ENCODE measurements at regions not wholly inside any gene's neighbourhood (a gene's known extent, or its start where the extent isn't known, plus 50 kb on each side); places are given as distances from the start of the nearest gene placed in this dataset.

DNA sequence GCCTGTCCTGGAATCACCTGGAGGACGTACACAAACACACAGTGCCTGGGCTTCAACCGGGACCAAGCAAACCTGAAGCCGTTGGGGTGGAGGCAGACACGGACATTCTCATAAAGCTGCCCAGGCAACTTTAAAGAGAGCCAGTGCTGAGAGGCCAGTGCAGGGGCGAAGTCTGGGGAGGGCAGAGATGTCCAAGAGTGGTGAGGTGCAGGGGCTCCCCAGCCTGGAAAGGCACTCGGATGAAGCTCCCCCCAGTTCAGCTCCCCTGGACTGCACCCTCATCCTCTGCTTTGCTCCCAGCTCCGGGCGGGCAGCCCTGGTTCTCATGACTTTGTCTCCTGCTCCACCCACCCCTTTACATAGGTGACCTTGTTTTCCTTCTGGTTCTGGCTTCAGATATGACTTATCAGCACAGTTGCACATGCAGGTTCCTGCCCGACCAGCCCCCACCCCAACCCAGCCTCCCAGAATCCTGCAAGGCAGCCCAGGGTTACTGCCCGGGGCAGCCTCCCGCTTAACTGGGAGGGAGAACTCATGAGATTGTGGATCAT, 60.8 kb upstream of the EEPD1 start:
- Histone ChIP-seq H3K4me3 (replicated peaks in 1 of 3; ENCODE audit: insufficient read depth in 1 of 3, low read depth in 1 of 3, low read length in 3 of 3) (no peak overlapping the region), H3K4me1 (ENCODE audit: control insufficient read depth, extremely low read depth, insufficient read depth, low read length) (no peaks in the 10 kb centered on the region), H3K4me2 (ENCODE audit: insufficient read depth, low read length) (no peak overlapping the region), H3K27ac (ENCODE audit: insufficient read depth, low read depth, low read length) (no peak overlapping the region), H3K9me1 (replicated peaks; ENCODE audit: control insufficient read depth, extremely low read depth, insufficient read depth, low read length) (no peaks in the 10 kb centered on the region), H3K9me3 (replicated peaks; ENCODE audit: control insufficient read depth, insufficient read depth, low read length) (no peaks in the 10 kb centered on the region), H3K79me2 (ENCODE audit: control insufficient read depth, insufficient read depth, low read length) (no peaks in the 10 kb centered on the region), H2AFZ (ENCODE audit: low read depth, low read length) (no peak overlapping the region), H4K20me1 (replicated peaks; ENCODE audit: control insufficient read depth, extremely low read depth, insufficient read depth, low read length) (no peaks in the 10 kb centered on the region), H3K9ac (replicated peaks; ENCODE audit: extremely low read depth, insufficient read depth, low read length) (no peak overlapping the region), H3K27me3 (ENCODE audit: control insufficient read depth in 2 of 2, insufficient read depth in 2 of 2, low read length in 2 of 2) (peaks cover 5% of the 10 kb centered on the region in 2 experiments), H3K36me3 (ENCODE audit: control insufficient read depth in 2 of 2, extremely low read depth in 1 of 2, insufficient read depth in 2 of 2, low read length in 2 of 2) (no peaks in the 10 kb centered on the region)
- BruUV-seq (replicated peaks), result no TSS peak
- FAIRE-seq (no peak), DNase-seq (ENCODE audit: low read depth, low spot score) (no peak)
- no peak for TF ChIP-seq EZH2 (IDR thresholded peaks at IDR 0.05; ENCODE audit: borderline replicate concordance, low read depth, low read length, severe bottlenecking)
- POLR2A ChIA-PET, result no interaction called here
- dilution Hi-C loops (cut with MboI; ENCODE audit: extremely low pct_ligation_motif_present, low sequenced_read_pairs) (no loop called here), intact Hi-C loops (cut with micrococcal nuclease) (no loop called here)
- CTCF ChIA-PET, result interaction anchor here (1.2 kb wide), 2 partner anchors 13 to 37 kb away, joined by 3 read pairs; no protein-coding TSS in a partner anchor

DNA sequence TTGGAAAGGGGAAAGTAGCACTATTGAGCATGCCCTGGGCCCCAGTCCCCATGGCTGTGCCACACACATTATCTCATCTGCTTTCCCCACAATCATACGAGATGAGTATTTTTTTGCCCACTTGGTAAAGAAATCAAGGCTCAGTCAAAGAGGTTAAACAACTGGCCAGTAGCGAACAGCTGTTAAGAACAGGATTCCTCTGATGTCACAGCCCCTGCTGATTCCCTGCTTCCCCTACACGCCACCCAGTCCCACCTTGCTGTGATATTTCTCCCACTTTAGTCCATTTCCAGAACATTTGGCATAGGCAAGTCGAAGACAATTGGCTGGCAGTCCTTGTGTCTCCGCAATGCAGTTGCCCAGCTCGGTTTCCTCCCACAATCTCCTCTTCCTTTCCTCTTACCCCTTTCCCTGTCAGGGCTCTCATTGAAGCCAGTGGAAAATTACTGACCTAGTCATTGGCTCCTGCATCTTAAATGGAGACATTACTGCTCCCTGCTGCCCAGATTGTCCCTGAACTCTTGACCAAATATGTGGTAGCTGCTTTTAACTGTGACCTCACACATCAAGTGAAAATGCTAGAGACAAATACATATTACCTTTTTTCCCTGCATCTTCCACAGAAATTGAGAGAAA, 56.5 kb upstream of the EEPD1 start:
- Histone ChIP-seq H2AFZ (ENCODE audit: low read depth, low read length) (no peak overlapping the region), H3K79me2 (ENCODE audit: control insufficient read depth, insufficient read depth, low read length) (no peaks in the 10 kb centered on the region), H3K4me1 (ENCODE audit: control insufficient read depth, extremely low read depth, insufficient read depth, low read length) (no peaks in the 10 kb centered on the region), H3K4me3 (replicated peaks in 1 of 3; ENCODE audit: insufficient read depth in 1 of 3, low read depth in 1 of 3, low read length in 3 of 3) (no peak overlapping the region), H3K9ac (replicated peaks; ENCODE audit: extremely low read depth, insufficient read depth, low read length) (no peak overlapping the region), H3K27ac (ENCODE audit: insufficient read depth, low read depth, low read length) (no peak overlapping the region), H4K20me1 (replicated peaks; ENCODE audit: control insufficient read depth, extremely low read depth, insufficient read depth, low read length) (no peaks in the 10 kb centered on the region), H3K9me3 (replicated peaks; ENCODE audit: control insufficient read depth, insufficient read depth, low read length) (no peaks in the 10 kb centered on the region), H3K36me3 (ENCODE audit: control insufficient read depth in 2 of 2, extremely low read depth in 1 of 2, insufficient read depth in 2 of 2, low read length in 2 of 2) (no peaks in the 10 kb centered on the region), H3K4me2 (ENCODE audit: insufficient read depth, low read length) (no peak overlapping the region), H3K9me1 (replicated peaks; ENCODE audit: control insufficient read depth, extremely low read depth, insufficient read depth, low read length) (no peaks in the 10 kb centered on the region), H3K27me3 (ENCODE audit: control insufficient read depth in 2 of 2, insufficient read depth in 2 of 2, low read length in 2 of 2) (peaks cover 5% of the 10 kb centered on the region in 2 experiments)
- TF ChIP-seq JUN (IDR thresholded peaks at IDR 0.05; ENCODE audit: borderline replicate concordance, insufficient read depth, insufficient read length, low read depth) (no peak), EZH2 (IDR thresholded peaks at IDR 0.05; ENCODE audit: borderline replicate concordance, low read depth, low read length, severe bottlenecking) (no peak), FOS (IDR thresholded peaks at IDR 0.05; ENCODE audit: borderline replicate concordance, insufficient read depth, low read length) (no peak), GATA2 (IDR thresholded peaks at IDR 0.05; ENCODE audit: insufficient read depth, insufficient read length, low read depth, low read length) (no peak), MYC (IDR thresholded peaks at IDR 0.05; ENCODE audit: low read depth, low read length) (no peak), POLR2A (IDR thresholded peaks at IDR 0.05; ENCODE audit: low read depth, low read length) (no peak), POLR2AphosphoS5 (IDR thresholded peaks at IDR 0.05; ENCODE audit: insufficient read depth, low read depth, low read length) (no peak)
- TF ChIP-seq, protein P1, sequence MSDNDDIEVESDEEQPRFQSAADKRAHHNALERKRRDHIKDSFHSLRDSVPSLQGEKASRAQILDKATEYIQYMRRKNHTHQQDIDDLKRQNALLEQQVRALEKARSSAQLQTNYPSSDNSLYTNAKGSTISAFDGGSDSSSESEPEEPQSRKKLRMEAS (IDR thresholded peaks at IDR 0.05; ENCODE audit: insufficient read depth, insufficient read length), result no peak
- TF ChIP-seq, protein P2, sequence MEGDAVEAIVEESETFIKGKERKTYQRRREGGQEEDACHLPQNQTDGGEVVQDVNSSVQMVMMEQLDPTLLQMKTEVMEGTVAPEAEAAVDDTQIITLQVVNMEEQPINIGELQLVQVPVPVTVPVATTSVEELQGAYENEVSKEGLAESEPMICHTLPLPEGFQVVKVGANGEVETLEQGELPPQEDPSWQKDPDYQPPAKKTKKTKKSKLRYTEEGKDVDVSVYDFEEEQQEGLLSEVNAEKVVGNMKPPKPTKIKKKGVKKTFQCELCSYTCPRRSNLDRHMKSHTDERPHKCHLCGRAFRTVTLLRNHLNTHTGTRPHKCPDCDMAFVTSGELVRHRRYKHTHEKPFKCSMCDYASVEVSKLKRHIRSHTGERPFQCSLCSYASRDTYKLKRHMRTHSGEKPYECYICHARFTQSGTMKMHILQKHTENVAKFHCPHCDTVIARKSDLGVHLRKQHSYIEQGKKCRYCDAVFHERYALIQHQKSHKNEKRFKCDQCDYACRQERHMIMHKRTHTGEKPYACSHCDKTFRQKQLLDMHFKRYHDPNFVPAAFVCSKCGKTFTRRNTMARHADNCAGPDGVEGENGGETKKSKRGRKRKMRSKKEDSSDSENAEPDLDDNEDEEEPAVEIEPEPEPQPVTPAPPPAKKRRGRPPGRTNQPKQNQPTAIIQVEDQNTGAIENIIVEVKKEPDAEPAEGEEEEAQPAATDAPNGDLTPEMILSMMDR (IDR thresholded peaks at IDR 0.05; ENCODE audit: extremely low read depth in 1 of 2, insufficient read depth in 1 of 2, low read depth in 1 of 2, low read length in 2 of 2), result no peak
- DNase-seq (ENCODE audit: low read depth, low spot score) (peak; percentile 19), FAIRE-seq (no peak)
- no TSS peak for BruUV-seq (replicated peaks)
- ChIA-PET CTCF (interaction anchor here (0.9 to 1.6 kb wide), 3 partner anchors 19 to 111 kb away, joined by 3 to 4 read pairs (median 4); no protein-coding TSS in a partner anchor), POLR2A (no interaction called here)
- intact Hi-C loops (cut with micrococcal nuclease) (no loop called here), dilution Hi-C loops (cut with MboI; ENCODE audit: extremely low pct_ligation_motif_present, low sequenced_read_pairs) (no loop called here)

All from endothelial cell of umbilical vein (primary cell).